GM12878 (cell line): ENCODE measurements at regions not wholly inside any gene's neighbourhood (a gene's known extent, or its start where the extent isn't known, plus 50 kb on each side); places are given as distances from the start of the nearest gene placed in this dataset.
A peak's percentile ranks its signal among the peaks of the same experiment; 100 is the strongest.

ENCODE experiments used
- ATAC-seq: fragments of 200-7000 bp; cut with Tn5 transposase; 3 replicates; pipeline ENCODE4 v1.9.1; 2020; ENCODE audit warnings: mild to moderate bottlenecking, moderate library complexity
- BruUV-seq: library from RNA; stranded (reverse); fragments of 400-500 nt; replicated peaks from 2 replicates; lab custom pipeline; 2021; lab: Mats Ljungman, UMichigan
- CTCF ChIA-PET: fragments of 300-600 bp; sonication (Branson Sonifier 250); formaldehyde crosslinking; extraction: SDS; loops from one replicate; lab custom pipeline; 2021; ENCODE audit warnings: inconsistent platforms; lab: Yijun Ruan, JAX
- POLR2A ChIA-PET: fragments of 350-600 bp; formaldehyde crosslinking; extraction: SDS; loops from one replicate; lab custom pipeline; 2021; ENCODE audit warnings: inconsistent platforms; lab: Charles Lee
- RAD21 ChIA-PET: fragments of 300-600 bp; sonication (Branson Sonifier 250); formaldehyde crosslinking; loops from one replicate; lab custom pipeline; 2023; ENCODE audit warnings: antibody characterized with exemption; ENCODE audit not compliant: unreplicated experiment; lab: Charles Lee
- SMC1A ChIA-PET: fragments of 300-600 bp; sonication (Branson Sonifier 250); formaldehyde crosslinking; loops from one replicate; lab custom pipeline; 2023; ENCODE audit not compliant: unreplicated experiment, uncharacterized antibody; lab: Charles Lee
- DNase-seq: peaks from one replicate; pipeline ENCODE4 v3.0.0-alpha.2; 2011; ENCODE audit warnings: low read depth, low spot score
- FAIRE-seq: peaks from 3 replicates; lab custom pipeline; 2011; peaks lifted over from hg19 to GRCh38; lab: Jason Lieb, UNC
- H2AFZ ChIP-seq: 2 replicates; pipeline ENCODE4 v1.6.0; 2011; ENCODE audit warnings: low read depth, low read length, control low read depth; ENCODE audit not compliant: control insufficient read depth
- H3K27ac ChIP-seq: 2 replicates; pipeline ENCODE4 v1.5.1; 2011; ENCODE audit warnings: control low read depth; ENCODE audit not compliant: control insufficient read depth, insufficient read depth
- H3K27me3 ChIP-seq, 2 experiments: replicated peaks in 1 of 2; 2 replicates each; pipeline versions ENCODE4 v1.6.0 to v1.6.1; 2011; ENCODE audit warnings: low read length in 1 of 2; ENCODE audit not compliant: control insufficient read depth in 2 of 2, insufficient read depth in 2 of 2
- H3K36me3 ChIP-seq, 2 experiments: 2 replicates each; pipeline ENCODE4 v1.5.1; 2011; ENCODE audit warnings: low read length in 1 of 2; ENCODE audit not compliant: control insufficient read depth in 2 of 2, insufficient read depth in 2 of 2
- H3K4me1 ChIP-seq: 2 replicates; pipeline ENCODE4 v1.6.1; 2011; ENCODE audit warnings: mild to moderate bottlenecking, low read length, moderate library complexity, mixed read lengths; ENCODE audit not compliant: control insufficient read depth, insufficient read depth
- H3K4me2 ChIP-seq: 2 replicates; pipeline ENCODE4 v1.6.0; 2011; ENCODE audit warnings: control low read depth; ENCODE audit not compliant: control insufficient read depth, insufficient read depth
- H3K4me3 ChIP-seq: fragments of 200-600 bp; sonication (generic); 2 replicates; pipeline ENCODE4 v1.5.1; 2016
- H3K79me2 ChIP-seq: 2 replicates; pipeline ENCODE4 v1.6.0; 2011; ENCODE audit warnings: low read length; ENCODE audit not compliant: control insufficient read depth, insufficient read depth
- H3K9ac ChIP-seq: 2 replicates; pipeline ENCODE4 v1.8.0; 2011; ENCODE audit warnings: low read length, control low read depth, mixed read lengths; ENCODE audit not compliant: control insufficient read depth, insufficient read depth
- H3K9me3 ChIP-seq: replicated peaks from 3 replicates; pipeline ENCODE4 v1.5.1; 2011; ENCODE audit warnings: mild to moderate bottlenecking, low read length; ENCODE audit not compliant: control insufficient read depth, insufficient read depth
- H4K20me1 ChIP-seq: 2 replicates; pipeline ENCODE4 v1.6.0; 2011; ENCODE audit not compliant: control insufficient read depth, insufficient read depth
- ATF2 ChIP-seq: IDR thresholded peaks from 2 replicates; pipeline ENCODE4 v1.6.1; 2012; ENCODE audit warnings: low read length, inconsistent platforms
- BCL11A ChIP-seq: IDR thresholded peaks from 2 replicates; pipeline ENCODE4 v1.6.1; 2011; ENCODE audit warnings: low read depth, low read length
- BHLHE40 ChIP-seq, 2 experiments: fragments of 450-650 bp in 1 of 2; IDR thresholded peaks; 2 replicates each; pipeline ENCODE4 v1.6.1; 2011 to 2017; ENCODE audit warnings: low read depth in 2 of 2, borderline replicate concordance in 1 of 2, improper control_type of control experiment in 1 of 2, low read length in 1 of 2, mild to moderate bottlenecking in 1 of 2
- CBFB ChIP-seq: IDR thresholded peaks from 2 replicates; pipeline ENCODE4 v1.6.1; 2016; ENCODE audit warnings: antibody characterized with exemption, low read depth
- CREB1 ChIP-seq: IDR thresholded peaks from 2 replicates; pipeline ENCODE4 v1.6.1; 2012; ENCODE audit warnings: low read depth, mild to moderate bottlenecking, inconsistent platforms
- CREM ChIP-seq: IDR thresholded peaks from 2 replicates; pipeline ENCODE4 v1.6.1; 2014; ENCODE audit warnings: antibody characterized with exemption, low read depth
- HCFC1 ChIP-seq: fragments of 150-350 bp; IDR thresholded peaks from 2 replicates; pipeline ENCODE4 v1.6.1; 2014; ENCODE audit warnings: low read length
- KDM1A ChIP-seq: fragments of 200-600 bp; sonication (generic); IDR thresholded peaks from 2 replicates; pipeline ENCODE4 v1.6.1; 2016; ENCODE audit warnings: borderline replicate concordance
- MTA2 ChIP-seq: fragments of 450-650 bp; IDR thresholded peaks from 2 replicates; pipeline ENCODE4 v1.6.1; 2016; ENCODE audit warnings: low read depth, mild to moderate bottlenecking, moderate library complexity
- NFIC ChIP-seq: IDR thresholded peaks from 2 replicates; pipeline ENCODE4 v1.6.1; 2012; ENCODE audit warnings: low read depth, mild to moderate bottlenecking, inconsistent platforms, low read length, moderate library complexity
- NR2F1 ChIP-seq: fragments of 450-650 bp; conservative IDR thresholded peaks from 2 replicates; pipeline ENCODE4 v1.6.1; 2017; ENCODE audit warnings: mild to moderate bottlenecking
- RELB ChIP-seq: fragments of 450-650 bp; IDR thresholded peaks from 2 replicates; pipeline ENCODE4 v1.6.1; 2017; ENCODE audit warnings: low read depth, mild to moderate bottlenecking, moderate library complexity
- SREBF2 ChIP-seq: IDR thresholded peaks from 2 replicates; pipeline ENCODE4 v1.6.1; 2012; ENCODE audit warnings: mild to moderate bottlenecking, low read length
- TBL1XR1 ChIP-seq: IDR thresholded peaks from 2 replicates; pipeline ENCODE4 v1.6.1; 2012; ENCODE audit warnings: low read depth, low read length, improper control_type of control experiment
- TCF12 ChIP-seq: IDR thresholded peaks from 2 replicates; pipeline ENCODE4 v1.6.1; 2011; ENCODE audit warnings: low read depth, mild to moderate bottlenecking, low read length
- USF1 ChIP-seq: IDR thresholded peaks from 2 replicates; pipeline ENCODE4 v1.6.1; 2011; ENCODE audit warnings: borderline replicate concordance, low read depth, mild to moderate bottlenecking, moderate library complexity, mixed read lengths, low read length; ENCODE audit not compliant: insufficient read depth; ENCODE audit errors: extremely low read length
- ZBTB11 ChIP-seq: fragments of 450-650 bp; formaldehyde crosslinking; IDR thresholded peaks from 2 replicates; pipeline ENCODE4 v1.5.0; 2022; ENCODE audit warnings: mild to moderate bottlenecking, missing genetic modification characterization
- WGBS: methylation state at CpG from one replicate; pipeline ENCODE4 v1.1.6; 2016; ENCODE audit warnings: low lambda C conversion rate; ENCODE audit not compliant: insufficient replicate concordance, insufficient coverage; ENCODE audit errors: missing lambda C conversion rate; 5-methylcytosine and 5-hydroxymethylcytosine counted together
- in situ Hi-C: fragments of 300-500 bp; cut with MboI; formaldehyde crosslinking; loops from 9 replicates; pipeline ENCODE4 v1.14.3; 2018; ENCODE audit warnings: mixed read lengths
- intact Hi-C: fragments of 100-400 bp; cut with micrococcal nuclease; formaldehyde crosslinking; loops from one replicate; pipeline ENCODE4 v1.14.2; 2022; ENCODE audit not compliant: unreplicated experiment

GRCh38 chr20:19911810-19912382 is 105.3 kb upstream of the NAA20 start:
- Histone ChIP-seq H3K4me1 (peaks cover 57% of the 10 kb centered on the region), H2AFZ (no peak overlapping the region), H3K9ac (no peak overlapping the region), H3K27ac (no peak overlapping the region), H3K4me3 (no peak overlapping the region), H3K36me3 (no peaks in the 10 kb centered on the region), H4K20me1 (no peaks in the 10 kb centered on the region), H3K79me2 (no peaks in the 10 kb centered on the region), H3K27me3 (no peaks in the 10 kb centered on the region), H3K9me3 (no peaks in the 10 kb centered on the region; the same call in 1 of the 3 replicates), H3K4me2 (peak overlapping the region; percentile 39)
- intact Hi-C loops, result no loop called here
- in situ Hi-C loops, result no loop called here
- ChIA-PET POLR2A (interaction anchor here (1.0 kb wide), 1 partner anchor 23 kb away, joined by 4 read pairs; no protein-coding TSS in a partner anchor), SMC1A (interaction anchor here (0.7 to 9.3 kb wide), 14 partner anchors 9 to 218 kb away, joined by 3 to 139 read pairs (median 5); no protein-coding TSS in a partner anchor), CTCF (interaction anchor here (0.8 to 3.1 kb wide), 9 partner anchors 9 to 126 kb away, joined by 3 to 20 read pairs (median 4); no protein-coding TSS in a partner anchor), RAD21 (interaction anchor here (0.8 to 2.9 kb wide), 12 partner anchors 9 to 140 kb away, joined by 3 to 14 read pairs (median 4); partner anchors contain the start of genes CFAP61 and CRNKL1)
- no TSS peak for BruUV-seq
- ATAC-seq (peak; percentile 64), DNase-seq (no peak), FAIRE-seq (no peak)
- WGBS, result 0% methylated on average over 4 of the region's 4 CpGs
- TF ChIP-seq ZBTB11 (CRISPR knock-in tag), result no peak
- no peak for TF ChIP-seq SREBF2
- peak; percentile 91 for TF ChIP-seq NR2F1
- TF ChIP-seq HCFC1, result no peak
- 0 out of 2 replicates have a peak, but pooled peaks have one; percentile 29 for TF ChIP-seq TBL1XR1
- TF ChIP-seq NFIC, result peak; percentile 80; the same call in 1 of the 2 replicates
- peak; percentile 5 to 9; a peak in 1 of 4 replicates for TF ChIP-seq BHLHE40 (IDR thresholded peaks at IDR 0.05; ENCODE audit: borderline replicate concordance in 1 of 2, low read depth in 2 of 2, low read length in 1 of 2)
- TF ChIP-seq MTA2, result peak; percentile 60; the same call in 1 of the 2 replicates
- no peak for TF ChIP-seq KDM1A
- no peak for TF ChIP-seq USF1
- peak; percentile 73; the same call in 1 of the 2 replicates for TF ChIP-seq ATF2
- peak; percentile 28; the same call in 1 of the 2 replicates for TF ChIP-seq CBFB
- peak; percentile 33; the same call in 1 of the 2 replicates for TF ChIP-seq RELB
- TF ChIP-seq CREM, result 0 out of 2 replicates have a peak, but pooled peaks have one; percentile 55
- TF ChIP-seq TCF12, result 0 out of 2 replicates have a peak, but pooled peaks have one; percentile 11
- TF ChIP-seq BCL11A, result peak; percentile 42; the same call in 1 of the 2 replicates
- TF ChIP-seq CREB1, result peak; percentile 24; the same call in 1 of the 2 replicates
